GM06990 (cell line): ENCODE measurements at regions not wholly inside any gene's neighbourhood (a gene's known extent, or its start where the extent isn't known, plus 50 kb on each side); places are given as distances from the start of the nearest gene placed in this dataset.
"Not testable (repeated sequence)": the region's sequence is repeated elsewhere in the genome, so short reads cannot be mapped to it uniquely, and the experiment has no call there.

Experiments used
- DNase-seq: peaks from one replicate; pipeline ENCODE4 v3.0.0-alpha.2; 2011; ENCODE audit not compliant: insufficient read length; ENCODE audit errors: extremely low read depth
- H3K27me3 ChIP-seq: replicated peaks from 2 replicates; pipeline ENCODE4 v1.6.0; 2011; ENCODE audit warnings: low read length; ENCODE audit not compliant: control insufficient read depth, insufficient read depth
- H3K36me3 ChIP-seq: 2 replicates; pipeline ENCODE4 v1.5.1; 2011; ENCODE audit warnings: low read length; ENCODE audit not compliant: control insufficient read depth, insufficient read depth
- H3K4me3 ChIP-seq: replicated peaks from 2 replicates; pipeline ENCODE4 v1.5.1; 2011; ENCODE audit warnings: low read depth, mild to moderate bottlenecking, control low read depth, low read length
- TF ChIP-seq, protein P1 (sequence below): IDR thresholded peaks from 2 replicates; pipeline ENCODE4 v1.5.1; 2011; ENCODE audit warnings: low read length, control low read depth, mild to moderate bottlenecking, inconsistent platforms; ENCODE audit not compliant: insufficient read depth, poor library complexity, severe bottlenecking

DNA sequence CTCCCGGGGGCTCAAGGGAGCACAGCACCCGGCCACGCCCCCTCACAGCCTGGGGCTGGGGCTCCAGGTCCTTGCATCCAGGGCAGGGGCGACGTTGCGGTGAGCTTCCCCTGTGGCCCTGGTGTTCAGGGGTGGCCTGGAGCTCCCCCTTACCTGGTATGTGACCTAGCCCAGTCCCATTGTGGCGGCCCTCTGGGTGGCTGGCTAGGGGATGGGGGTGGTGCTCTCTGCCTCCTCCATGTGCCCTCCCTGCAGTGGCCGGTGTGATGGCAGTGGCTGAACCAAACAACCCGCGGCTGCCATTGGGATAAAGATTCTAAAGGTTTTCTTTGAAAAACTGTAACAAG lies 288.3 kb downstream of the RDH14 start:
- DNase-seq = no peak
- Histone ChIP-seq H3K27me3 (no peaks in the 10 kb centered on the region), H3K36me3 (no peaks in the 10 kb centered on the region), H3K4me3 (no peak overlapping the region)
- TF ChIP-seq, protein P1, sequence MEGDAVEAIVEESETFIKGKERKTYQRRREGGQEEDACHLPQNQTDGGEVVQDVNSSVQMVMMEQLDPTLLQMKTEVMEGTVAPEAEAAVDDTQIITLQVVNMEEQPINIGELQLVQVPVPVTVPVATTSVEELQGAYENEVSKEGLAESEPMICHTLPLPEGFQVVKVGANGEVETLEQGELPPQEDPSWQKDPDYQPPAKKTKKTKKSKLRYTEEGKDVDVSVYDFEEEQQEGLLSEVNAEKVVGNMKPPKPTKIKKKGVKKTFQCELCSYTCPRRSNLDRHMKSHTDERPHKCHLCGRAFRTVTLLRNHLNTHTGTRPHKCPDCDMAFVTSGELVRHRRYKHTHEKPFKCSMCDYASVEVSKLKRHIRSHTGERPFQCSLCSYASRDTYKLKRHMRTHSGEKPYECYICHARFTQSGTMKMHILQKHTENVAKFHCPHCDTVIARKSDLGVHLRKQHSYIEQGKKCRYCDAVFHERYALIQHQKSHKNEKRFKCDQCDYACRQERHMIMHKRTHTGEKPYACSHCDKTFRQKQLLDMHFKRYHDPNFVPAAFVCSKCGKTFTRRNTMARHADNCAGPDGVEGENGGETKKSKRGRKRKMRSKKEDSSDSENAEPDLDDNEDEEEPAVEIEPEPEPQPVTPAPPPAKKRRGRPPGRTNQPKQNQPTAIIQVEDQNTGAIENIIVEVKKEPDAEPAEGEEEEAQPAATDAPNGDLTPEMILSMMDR = no peak

DNA sequence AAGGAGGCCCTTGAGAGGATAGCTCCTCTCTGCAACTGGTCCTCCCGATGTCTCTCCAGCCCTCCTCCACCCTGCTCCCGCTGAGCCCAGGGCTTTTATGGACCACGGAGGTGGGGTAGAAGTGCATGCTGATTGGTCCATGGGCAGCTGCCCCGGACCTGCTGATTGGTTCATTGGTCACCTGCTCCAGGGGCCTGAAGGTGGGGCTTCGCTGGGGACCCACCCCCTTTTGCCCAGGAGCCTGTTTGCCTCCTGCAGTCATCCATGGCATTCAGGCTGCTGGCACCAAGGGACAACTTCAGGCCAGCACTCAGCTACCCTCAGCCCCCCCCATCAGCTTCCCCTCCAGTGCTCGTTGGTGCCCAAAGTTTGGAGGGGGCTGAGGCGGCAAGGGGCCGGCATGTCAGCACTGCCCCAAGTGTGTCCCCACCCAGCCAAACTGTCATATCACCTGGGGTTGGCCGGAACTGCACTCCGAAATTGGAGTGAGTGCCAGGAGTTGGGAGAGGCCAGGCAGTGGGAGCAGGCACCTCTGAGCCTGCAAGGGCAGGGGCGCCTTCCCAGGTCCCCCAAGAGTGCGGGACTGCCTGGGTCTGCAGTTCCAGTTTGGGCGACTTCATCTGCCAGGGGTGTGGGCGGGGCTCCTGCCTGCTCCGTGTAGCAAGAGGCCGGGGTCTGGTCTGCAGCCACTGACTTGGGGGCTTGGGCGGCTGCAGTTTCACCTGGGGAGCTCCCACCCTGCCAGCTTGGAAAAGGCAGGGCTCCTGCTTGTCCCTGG lies 288.9 kb downstream of the RDH14 start:
- Histone ChIP-seq H3K27me3 (no peaks in the 10 kb centered on the region), H3K36me3 (no peaks in the 10 kb centered on the region), H3K4me3 (no peak overlapping the region)
- no peak for DNase-seq
- TF ChIP-seq, protein P1 = no peak

DNA sequence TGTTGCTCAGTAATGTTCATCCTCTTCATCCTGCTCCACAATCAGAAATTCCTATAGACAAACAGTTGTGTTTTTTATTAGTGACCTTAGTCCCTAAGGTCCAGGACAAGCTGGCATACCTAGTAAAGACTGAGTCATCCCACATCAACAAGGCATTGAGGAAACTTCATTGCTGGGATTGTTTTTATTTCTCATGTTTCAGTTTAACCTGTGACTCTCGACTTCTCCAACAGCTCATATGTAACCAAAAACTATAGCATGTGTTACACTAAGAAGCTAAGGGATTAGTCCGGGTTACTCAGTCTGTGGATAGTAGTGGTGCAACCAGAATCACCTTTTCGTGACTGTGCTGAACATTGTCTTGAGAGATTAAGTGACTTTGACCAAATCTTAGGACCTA lies 292.1 kb downstream of the RDH14 start:
- Histone ChIP-seq H3K4me3 (no peak overlapping the region), H3K27me3 (no peaks in the 10 kb centered on the region; the same call in 1 of the 2 replicates), H3K36me3 (no peaks in the 10 kb centered on the region)
- TF ChIP-seq, protein P1 = no peak
- DNase-seq = no peak

DNA sequence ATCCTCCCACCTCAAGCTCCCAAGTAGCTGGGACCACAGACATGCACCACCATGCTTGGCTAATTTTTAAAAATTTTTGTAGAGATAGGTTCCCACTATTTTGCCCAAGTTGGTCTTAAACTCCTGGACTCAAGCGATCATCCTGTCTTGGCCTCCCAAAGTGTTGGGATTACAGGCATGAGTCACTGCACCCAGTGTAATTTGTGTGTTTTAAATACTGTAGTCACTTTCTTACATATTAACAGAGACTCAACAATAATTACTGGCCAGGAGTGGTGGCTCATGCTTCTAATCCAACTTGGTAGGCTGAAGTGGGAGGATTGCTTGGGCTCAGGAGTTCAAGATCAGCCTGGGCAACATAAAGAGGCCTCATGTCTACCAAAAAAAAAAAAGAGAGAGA lies 293.0 kb downstream of the RDH14 start:
- Histone ChIP-seq H3K36me3 (no peaks in the 10 kb centered on the region), H3K4me3 (no peak overlapping the region)
- TF ChIP-seq, protein P1 = no peak

DNA sequence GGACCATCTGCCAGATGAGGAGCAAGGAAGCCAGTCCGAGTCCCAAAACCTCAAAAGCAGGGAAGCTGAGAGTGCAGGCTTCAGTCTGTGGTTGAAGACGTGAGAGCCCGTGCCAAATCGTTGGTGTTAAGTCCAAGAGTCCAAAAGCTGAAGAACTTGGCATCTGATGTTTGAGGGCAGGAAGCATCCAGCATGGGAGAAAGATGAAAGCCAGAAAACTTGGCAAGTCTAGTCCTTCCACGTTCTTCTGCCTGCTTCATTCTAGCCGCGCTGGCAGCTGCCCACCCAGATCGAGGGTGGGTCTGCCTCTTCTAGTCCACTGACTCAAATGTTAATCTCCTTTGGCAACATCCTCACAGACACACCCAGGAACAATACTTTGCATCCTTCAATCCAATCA lies 293.8 kb downstream of the RDH14 start:
- not testable (repeated sequence) for H3K27me3 ChIP-seq, H3K36me3 ChIP-seq, H3K4me3 ChIP-seq, DNase-seq

More for the DNA sequence above, 293.0 kb downstream of the RDH14 start:
- no peaks in the 10 kb centered on the region; the same call in 1 of the 2 replicates for H3K27me3 ChIP-seq
- no peak for DNase-seq

DNA sequence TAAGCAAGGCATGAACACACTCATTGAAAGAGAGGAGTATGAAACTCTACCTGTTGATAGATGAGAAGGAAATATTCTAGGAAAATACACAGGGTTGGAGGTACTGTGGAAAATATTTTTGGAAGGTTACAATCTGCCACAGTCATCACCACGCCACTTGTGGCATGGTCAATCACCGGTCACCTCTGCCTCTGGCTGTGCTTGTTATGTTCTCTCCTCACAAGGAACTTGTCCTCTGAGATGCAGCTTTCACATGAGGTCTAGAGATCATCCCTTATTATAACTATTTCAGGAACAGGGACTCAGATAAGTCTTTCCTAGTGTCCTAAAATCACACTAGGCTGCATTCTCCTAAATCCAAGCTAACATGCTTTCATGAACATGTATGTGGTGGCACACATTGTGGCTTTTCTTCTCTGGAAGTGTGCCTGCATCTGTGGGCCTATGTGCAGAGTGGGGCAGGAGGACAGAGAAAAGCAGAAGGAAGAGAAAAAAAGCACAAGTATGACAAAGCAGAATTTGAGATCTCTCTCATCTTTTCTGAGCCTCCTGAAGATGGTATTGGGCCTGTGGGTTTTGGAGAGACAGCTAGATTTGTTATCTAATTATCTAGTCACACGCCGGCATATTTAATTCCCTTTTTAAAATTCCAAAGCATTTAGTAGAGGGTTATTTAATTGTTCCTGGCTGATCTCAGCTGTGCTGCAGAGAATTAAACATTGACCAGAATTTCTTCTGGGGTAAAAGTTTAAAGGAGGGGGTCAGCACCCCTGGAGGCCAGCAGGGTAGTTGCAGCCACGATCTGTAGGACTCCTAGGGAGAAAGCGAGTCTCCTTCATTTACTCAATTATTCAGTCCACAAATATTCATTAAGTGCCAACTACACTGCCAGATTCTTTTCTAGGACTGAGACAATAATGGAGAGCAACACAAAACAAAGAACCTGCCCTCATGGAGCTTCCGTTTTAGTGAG lies 294.6 kb downstream of the RDH14 start:
- Histone ChIP-seq H3K36me3 (no peaks in the 10 kb centered on the region), H3K4me3 (no peak overlapping the region), H3K27me3 (no peaks in the 10 kb centered on the region; the same call in 1 of the 2 replicates)
- DNase-seq = no peak
- TF ChIP-seq, protein P1 = no peak
